HEK293T (cell line): ENCODE measurements at regions not wholly inside any gene's neighbourhood (a gene's known extent, or its start where the extent isn't known, plus 50 kb on each side); places are given as distances from the start of the nearest gene placed in this dataset.

Experiments
- ARNT ChIP-seq: fragments of 450-650 bp; IDR thresholded peaks from 2 replicates; pipeline ENCODE4 v1.6.1; 2017; ENCODE audit warnings: mild to moderate bottlenecking
- BHLHE40 ChIP-seq: fragments of 450-650 bp; IDR thresholded peaks from 2 replicates; pipeline ENCODE4 v1.6.1; 2016; ENCODE audit warnings: mild to moderate bottlenecking, moderate library complexity, borderline replicate concordance
- FOXA1 ChIP-seq: fragments of 450-650 bp; IDR thresholded peaks from 2 replicates; pipeline ENCODE4 v1.6.1; 2016; ENCODE audit warnings: mild to moderate bottlenecking
- FOXM1 ChIP-seq: fragments of 450-650 bp; IDR thresholded peaks from 2 replicates; pipeline ENCODE4 v1.6.1; 2017; ENCODE audit warnings: mild to moderate bottlenecking, borderline replicate concordance
- HDGF ChIP-seq: fragments of 450-650 bp; IDR thresholded peaks from 2 replicates; pipeline ENCODE4 v1.6.1; 2017; ENCODE audit warnings: antibody characterized with exemption, borderline replicate concordance
- L3MBTL2 ChIP-seq: fragments of 450-650 bp; conservative IDR thresholded peaks from 2 replicates; pipeline ENCODE4 v1.6.1; 2016; ENCODE audit warnings: mild to moderate bottlenecking
- NFRKB ChIP-seq: fragments of 450-650 bp; IDR thresholded peaks from 2 replicates; pipeline ENCODE4 v1.6.1; 2016; ENCODE audit warnings: mild to moderate bottlenecking, moderate library complexity
- PKNOX1 ChIP-seq: fragments of 450-650 bp; IDR thresholded peaks from 2 replicates; pipeline ENCODE4 v1.6.1; 2016
- SP1 ChIP-seq: fragments of 450-650 bp; IDR thresholded peaks from 2 replicates; pipeline ENCODE4 v1.6.1; 2017
- TARDBP ChIP-seq: fragments of 450-650 bp; IDR thresholded peaks from 2 replicates; pipeline ENCODE4 v1.6.1; 2016

GRCh38 chr3:86303935-86304334 lies 687.0 kb downstream of the VGLL3 start:
- TF ChIP-seq SP1 (no peak), FOXM1 (no peak), BHLHE40 (no peak), PKNOX1 (no peak), HDGF (no peak), NFRKB (no peak), FOXA1 (no peak), TARDBP (no peak), L3MBTL2 (no peak), ARNT (no peak)
